WTC11 (cell line): ENCODE measurements at regions not wholly inside any gene's neighbourhood (a gene's known extent, or its start where the extent isn't known, plus 50 kb on each side); places are given as distances from the start of the nearest gene placed in this dataset.

Experiments
- ATAC-seq: fragments of 200-7000 bp; cut with Tn5 transposase; 2 replicates; pipeline ENCODE4 v1.10.0; 2021; ENCODE audit warnings: mild to moderate bottlenecking, moderate library complexity
- CTCF ChIA-PET: fragments of 300-600 bp; sonication (Branson Sonifier 250); formaldehyde crosslinking; loops from one replicate; lab custom pipeline; 2021; ENCODE audit warnings: antibody characterized with exemption; lab: Charles Lee
- POLR2A ChIA-PET: fragments of 350-600 bp; sonication (Branson Sonifier 250); formaldehyde crosslinking; loops from one replicate; lab custom pipeline; 2021; ENCODE audit warnings: antibody characterized with exemption; lab: Charles Lee
- DNase-seq: peaks from one replicate; pipeline ENCODE4 v3.0.0; 2021; ENCODE audit warnings: low spot score
- H3K27ac Mint-ChIP-seq: 2 replicates; pipeline ENCODE4 v1.8.0; 2021; ENCODE audit warnings: mixed read lengths
- H3K27me3 Mint-ChIP-seq: 2 replicates; pipeline ENCODE4 v1.8.0; 2021; ENCODE audit warnings: low read depth, mild to moderate bottlenecking, moderate library complexity, mixed read lengths
- H3K36me3 Mint-ChIP-seq: 2 replicates; pipeline ENCODE4 v1.8.0; 2021; ENCODE audit warnings: mixed read lengths
- H3K4me1 Mint-ChIP-seq: 2 replicates; pipeline ENCODE4 v1.8.0; 2022; ENCODE audit warnings: mixed read lengths
- H3K4me3 Mint-ChIP-seq: 2 replicates; pipeline ENCODE4 v1.8.0; 2021; ENCODE audit warnings: mild to moderate bottlenecking, moderate library complexity, mixed read lengths
- H3K9me3 Mint-ChIP-seq: 2 replicates; pipeline ENCODE4 v1.8.0; 2021; ENCODE audit warnings: mixed read lengths
- ARID4B ChIP-seq: sonication (generic); formaldehyde crosslinking; IDR thresholded peaks from 2 replicates; pipeline ENCODE4 v1.8.0; 2023; ENCODE audit warnings: missing genetic modification reagents, mild to moderate bottlenecking, borderline replicate concordance
- CREB1 ChIP-seq: sonication (generic); formaldehyde crosslinking; IDR thresholded peaks from 2 replicates; pipeline ENCODE4 v1.8.0; 2023; ENCODE audit warnings: mild to moderate bottlenecking, missing genetic modification reagents
- EMX1 ChIP-seq: fragments of 250-450 bp; sonication (Bioruptor Pico); IDR thresholded peaks from 2 replicates; pipeline ENCODE4 v1.8.0; 2021; ENCODE audit warnings: mild to moderate bottlenecking
- GABPB1 ChIP-seq: sonication (generic); formaldehyde crosslinking; IDR thresholded peaks from 2 replicates; pipeline ENCODE4 v1.8.1; 2023; ENCODE audit warnings: mild to moderate bottlenecking, missing genetic modification reagents
- HMGA2 ChIP-seq: fragments of 250-450 bp; sonication (Bioruptor Pico); IDR thresholded peaks from 2 replicates; pipeline ENCODE4 v1.4.0; 2021; ENCODE audit warnings: mild to moderate bottlenecking, moderate library complexity
- JAZF1 ChIP-seq: fragments of 250-450 bp; sonication (Bioruptor Pico); IDR thresholded peaks from 2 replicates; pipeline ENCODE4 v1.9.0; 2021; ENCODE audit warnings: moderate library complexity, mild to moderate bottlenecking, inconsistent platforms
- MYBL2 ChIP-seq: sonication (generic); formaldehyde crosslinking; IDR thresholded peaks from 2 replicates; pipeline ENCODE4 v1.8.1; 2023; ENCODE audit warnings: mild to moderate bottlenecking, moderate library complexity, missing genetic modification reagents
- NFATC4 ChIP-seq: fragments of 250-450 bp; sonication (Bioruptor Pico); IDR thresholded peaks from 2 replicates; pipeline ENCODE4 v1.9.0; 2021; ENCODE audit warnings: mild to moderate bottlenecking
- NR1H2 ChIP-seq: sonication (generic); formaldehyde crosslinking; IDR thresholded peaks from 2 replicates; pipeline ENCODE4 v1.9.0; 2021; ENCODE audit warnings: mild to moderate bottlenecking, moderate library complexity, missing genetic modification reagents
- NR2C2 ChIP-seq: sonication (generic); formaldehyde crosslinking; IDR thresholded peaks from 2 replicates; pipeline ENCODE4 v1.8.0; 2022; ENCODE audit warnings: mild to moderate bottlenecking, missing genetic modification reagents
- PRRX2 ChIP-seq: fragments of 250-450 bp; sonication (Bioruptor Pico); IDR thresholded peaks from 2 replicates; pipeline ENCODE4 v1.8.0; 2021; ENCODE audit warnings: mild to moderate bottlenecking
- SMAD3 ChIP-seq: sonication (generic); formaldehyde crosslinking; IDR thresholded peaks from 2 replicates; pipeline ENCODE4 v1.8.0; 2022; ENCODE audit warnings: missing genetic modification reagents, mild to moderate bottlenecking, borderline replicate concordance
- SP1 ChIP-seq: sonication (generic); formaldehyde crosslinking; conservative IDR thresholded peaks from 2 replicates; pipeline ENCODE4 v1.8.1; 2022; ENCODE audit warnings: missing genetic modification reagents
- ZNF512 ChIP-seq: sonication (generic); formaldehyde crosslinking; IDR thresholded peaks from 2 replicates; pipeline ENCODE4 v1.8.1; 2022; ENCODE audit warnings: missing genetic modification reagents, borderline replicate concordance
- ZNF532 ChIP-seq: fragments of 250-450 bp; sonication (Bioruptor Pico); IDR thresholded peaks from 2 replicates; pipeline ENCODE4 v1.9.0; 2021; ENCODE audit warnings: mild to moderate bottlenecking, borderline replicate concordance
- ZNF671 ChIP-seq: fragments of 250-450 bp; sonication (Bioruptor Pico); IDR thresholded peaks from 2 replicates; pipeline ENCODE4 v1.8.0; 2021; ENCODE audit warnings: mild to moderate bottlenecking

GRCh38 chr9:706606-707459 lies 134.7 kb upstream of the DMRT1 start (continued):
- TF ChIP-seq NR2C2 (CRISPR knock-in tag) = no peak
- TF ChIP-seq, all 79 proteins: peak for 5

GRCh38 chr9:708182-708550 lies 133.3 kb upstream of the DMRT1 start:
- POLR2A ChIA-PET = no interaction called here
- H3K36me3 Mint-ChIP-seq = peaks cover 26% of the 10 kb centered on the region
- H3K4me1 Mint-ChIP-seq = peaks cover 26% of the 10 kb centered on the region
- no peak for DNase-seq
- no peaks in the 10 kb centered on the region for H3K27me3 Mint-ChIP-seq
- TF ChIP-seq NFATC4 (CRISPR knock-in tag) (no peak), SP1 (CRISPR knock-in tag) (no peak), EMX1 (CRISPR knock-in tag) (no peak), CREB1 (CRISPR knock-in tag) (no peak), HMGA2 (CRISPR knock-in tag) (no peak), MYBL2 (CRISPR knock-in tag) (no peak)
- no peak for ATAC-seq
- CTCF ChIA-PET = interaction anchor here (1.4 kb wide), 1 partner anchor 43 kb away, joined by 3 read pairs; no protein-coding TSS in a partner anchor
- H3K4me3 Mint-ChIP-seq = no peak overlapping the region; the same call in 1 of the 2 replicates
- H3K27ac Mint-ChIP-seq = no peak overlapping the region; the same call in 1 of the 2 replicates
- no peaks in the 10 kb centered on the region for H3K9me3 Mint-ChIP-seq

GRCh38 chr9:708551-709432 lies 132.7 kb upstream of the DMRT1 start:
- Mint-ChIP-seq H3K27me3 (no peaks in the 10 kb centered on the region), H3K27ac (peak overlapping the region; percentile 69; the same call in 1 of the 2 replicates), H3K9me3 (no peaks in the 10 kb centered on the region), H3K36me3 (peaks cover 26% of the 10 kb centered on the region), H3K4me3 (no peak overlapping the region; the same call in 1 of the 2 replicates), H3K4me1 (peaks cover 26% of the 10 kb centered on the region)
- DNase-seq (no peak), ATAC-seq (no peak)
- POLR2A ChIA-PET = no interaction called here
- TF ChIP-seq GABPB1 (CRISPR knock-in tag) = 0 out of 2 replicates have a peak, but pooled peaks have one; percentile 26
- no peak for TF ChIP-seq JAZF1
- CTCF ChIA-PET = no interaction called here

- peaks cover 26% of the 10 kb centered on the region for H3K36me3 Mint-ChIP-seq
- no peak overlapping the region for H3K27ac Mint-ChIP-seq
- H3K4me1 Mint-ChIP-seq = peaks cover 21% of the 10 kb centered on the region
- H3K9me3 Mint-ChIP-seq = no peaks in the 10 kb centered on the region
- DNase-seq (no peak), ATAC-seq (no peak)
- ChIA-PET CTCF (no interaction called here), POLR2A (no interaction called here)
- no peak overlapping the region for H3K4me3 Mint-ChIP-seq
- H3K27me3 Mint-ChIP-seq = no peaks in the 10 kb centered on the region
- TF ChIP-seq PRRX2 (CRISPR knock-in tag) (no peak), ZNF512 (CRISPR knock-in tag) (no peak), NR2C2 (CRISPR knock-in tag) (no peak), ZNF671 (CRISPR knock-in tag) (no peak), SMAD3 (CRISPR knock-in tag) (no peak), ARID4B (CRISPR knock-in tag) (no peak), ZNF532 (CRISPR knock-in tag) (no peak), NR1H2 (CRISPR knock-in tag) (no peak)
Observed at GRCh38 chr9:710951-711745, 130.3 kb upstream of the DMRT1 start.
